H9 (cell line): ENCODE measurements at regions not wholly inside any gene's neighbourhood (a gene's known extent, or its start where the extent isn't known, plus 50 kb on each side); places are given as distances from the start of the nearest gene placed in this dataset.

ENCODE experiments used
- DNase-seq: peaks from one replicate; pipeline ENCODE4 v3.0.0-alpha.2; 2017
- H2AFZ ChIP-seq: one replicate; pipeline ENCODE4 v1.6.1; 2013; ENCODE audit warnings: mild to moderate bottlenecking, low read length, control low read depth, moderate library complexity
- H2AK5ac ChIP-seq: 2 replicates; pipeline ENCODE4 v1.6.1; 2013; ENCODE audit warnings: low read length, control low read depth, mixed read lengths; ENCODE audit not compliant: insufficient read length
- H2BK120ac ChIP-seq: one replicate; pipeline ENCODE4 v1.6.1; 2013; ENCODE audit warnings: low read depth, mild to moderate bottlenecking, low read length, control low read depth, inconsistent platforms; ENCODE audit not compliant: poor library complexity, severe bottlenecking
- H2BK12ac ChIP-seq: 2 replicates; pipeline ENCODE4 v1.6.1; 2013; ENCODE audit warnings: low read length, control low read depth, mixed read lengths, low read depth; ENCODE audit not compliant: insufficient read length
- H2BK15ac ChIP-seq: 2 replicates; pipeline ENCODE4 v1.6.1; 2013; ENCODE audit warnings: low read depth, low read length, control low read depth
- H2BK20ac ChIP-seq: one replicate; pipeline ENCODE4 v1.6.1; 2013; ENCODE audit warnings: low read depth, mild to moderate bottlenecking, low read length, control low read depth, inconsistent platforms; ENCODE audit not compliant: poor library complexity, severe bottlenecking
- H2BK5ac ChIP-seq: 2 replicates; pipeline ENCODE4 v1.6.1; 2013; ENCODE audit warnings: low read length, control low read depth, mixed read lengths; ENCODE audit not compliant: insufficient read length
- H3K14ac ChIP-seq: 2 replicates; pipeline ENCODE4 v1.6.1; 2013; ENCODE audit warnings: low read length, control low read depth; ENCODE audit not compliant: insufficient read depth
- H3K18ac ChIP-seq: 2 replicates; pipeline ENCODE4 v1.6.1; 2013; ENCODE audit warnings: low read depth, mild to moderate bottlenecking, mixed read lengths, low read length, control low read depth; ENCODE audit not compliant: insufficient read length
- H3K23ac ChIP-seq: 2 replicates; pipeline ENCODE4 v1.6.1; 2013; ENCODE audit warnings: low read length, control low read depth, mixed read lengths, low read depth; ENCODE audit not compliant: insufficient read length
- H3K23me2 ChIP-seq: 2 replicates; pipeline ENCODE4 v1.6.1; 2013; ENCODE audit warnings: low read depth, mild to moderate bottlenecking, mixed read lengths, low read length, control low read depth; ENCODE audit not compliant: insufficient read length, poor library complexity, severe bottlenecking
- H3K27ac ChIP-seq: 2 replicates; pipeline ENCODE4 v1.5.1; 2013; ENCODE audit warnings: low read length, control low read depth, mixed read lengths, low read depth; ENCODE audit not compliant: insufficient read length
- H3K27me3 ChIP-seq: 2 replicates; pipeline ENCODE4 v1.6.1; 2013; ENCODE audit warnings: low read length, control low read depth, inconsistent platforms; ENCODE audit not compliant: insufficient read depth
- H3K4ac ChIP-seq: 2 replicates; pipeline ENCODE4 v1.6.1; 2013; ENCODE audit warnings: low read depth, mild to moderate bottlenecking, control low read depth, inconsistent platforms, low read length, moderate library complexity
- H3K4me1 ChIP-seq: 2 replicates; pipeline ENCODE4 v1.6.1; 2013; ENCODE audit warnings: low read length, control low read depth, inconsistent platforms; ENCODE audit not compliant: insufficient read depth
- H3K4me2 ChIP-seq: 2 replicates; pipeline ENCODE4 v1.6.1; 2013; ENCODE audit warnings: low read length, control low read depth, mixed read lengths; ENCODE audit not compliant: insufficient read length, insufficient read depth
- H3K56ac ChIP-seq: 2 replicates; pipeline ENCODE4 v1.6.1; 2013; ENCODE audit warnings: low read depth, mild to moderate bottlenecking, mixed read lengths, low read length, control low read depth; ENCODE audit not compliant: insufficient read length
- H3K79me1 ChIP-seq: 2 replicates; pipeline ENCODE4 v1.6.1; 2013; ENCODE audit warnings: low read depth, mild to moderate bottlenecking, moderate library complexity, low read length, control low read depth, inconsistent platforms; ENCODE audit not compliant: insufficient read depth, poor library complexity, severe bottlenecking
- H3K79me2 ChIP-seq: 2 replicates; pipeline ENCODE4 v1.6.1; 2013; ENCODE audit warnings: low read length, control low read depth, inconsistent platforms; ENCODE audit not compliant: insufficient read depth
- H3K9ac ChIP-seq: 2 replicates; pipeline ENCODE4 v1.6.1; 2013; ENCODE audit warnings: low read length, control low read depth, mixed read lengths; ENCODE audit not compliant: insufficient read length; ENCODE audit errors: extremely low read depth
- H3K9me3 ChIP-seq: one replicate; pipeline ENCODE4 v1.6.1; 2013; ENCODE audit warnings: low read depth, low read length, inconsistent platforms; ENCODE audit not compliant: control insufficient read depth
- H3T11ph ChIP-seq: one replicate; pipeline ENCODE4 v1.6.1; 2013; ENCODE audit warnings: mild to moderate bottlenecking, low read length, control low read depth, inconsistent platforms
- H4K20me1 ChIP-seq: one replicate; pipeline ENCODE4 v1.6.1; 2013; ENCODE audit not compliant: control insufficient read depth, insufficient read length, insufficient read depth
- H4K5ac ChIP-seq: 2 replicates; pipeline ENCODE4 v1.6.1; 2013; ENCODE audit warnings: low read depth, mild to moderate bottlenecking, mixed read lengths, low read length, control low read depth; ENCODE audit not compliant: insufficient read length
- H4K8ac ChIP-seq: replicated peaks from 2 replicates; pipeline ENCODE4 v1.6.1; 2013; ENCODE audit warnings: low read length, control low read depth, mixed read lengths, low read depth; ENCODE audit not compliant: insufficient read length
- H4K91ac ChIP-seq: 2 replicates; pipeline ENCODE4 v1.6.1; 2013; ENCODE audit warnings: low read depth, mild to moderate bottlenecking, moderate library complexity, mixed read lengths, low read length, control low read depth; ENCODE audit not compliant: insufficient read length
- H3K27ac Mint-ChIP-seq, 3 experiments: 2 replicates in 2 of 3; 3 replicates in 1 of 3; pipeline ENCODE4 v1.8.0; 2020 to 2021; ENCODE audit warnings: mixed read lengths in 3 of 3, mild to moderate bottlenecking in 1 of 3, moderate library complexity in 1 of 3
- H3K27me3 Mint-ChIP-seq: 2 replicates; pipeline ENCODE4 v1.8.0; 2021; ENCODE audit warnings: low read depth, mild to moderate bottlenecking, moderate library complexity, mixed read lengths
- H3K36me3 Mint-ChIP-seq, 3 experiments: 2 replicates in 2 of 3; 3 replicates in 1 of 3; pipeline ENCODE4 v1.8.0; 2020 to 2021; ENCODE audit warnings: low read depth in 3 of 3, mixed read lengths in 3 of 3; ENCODE audit not compliant: insufficient read depth in 1 of 3
- H3K4me1 Mint-ChIP-seq, 2 experiments: 2 replicates each; pipeline ENCODE4 v1.8.0; 2020; ENCODE audit warnings: mixed read lengths in 2 of 2
- H3K4me3 Mint-ChIP-seq, 2 experiments: 2 replicates in 1 of 2; 3 replicates in 1 of 2; pipeline ENCODE4 v1.8.0; 2020 to 2021; ENCODE audit warnings: mild to moderate bottlenecking in 2 of 2, mixed read lengths in 2 of 2, moderate library complexity in 1 of 2
- H3K9me3 Mint-ChIP-seq, 2 experiments: 2 replicates in 1 of 2; 3 replicates in 1 of 2; pipeline ENCODE4 v1.8.0; 2020; ENCODE audit warnings: mild to moderate bottlenecking in 2 of 2, mixed read lengths in 2 of 2, moderate library complexity in 1 of 2
- CTCF ChIP-seq: fragments of 200-600 bp; sonication (generic); conservative IDR thresholded peaks from 3 replicates; pipeline ENCODE4 v1.8.0; 2021; ENCODE audit warnings: antibody characterized with exemption, mild to moderate bottlenecking
- WGBS: extraction: QIAGEN DNeasy Blood & Tissue Kit; methylation state at CpG from one replicate; pipeline ENCODE4 v1.1.7; 2013; ENCODE audit warnings: missing lambda C conversion rate, low lambda C conversion rate, mixed read lengths; ENCODE audit not compliant: insufficient read length; ENCODE audit errors: extremely low coverage; 5-methylcytosine and 5-hydroxymethylcytosine counted together

- peaks cover 3% of the 10 kb centered on the region; the same call in 1 of the 2 replicates for H3K4me1 ChIP-seq
- H2BK5ac ChIP-seq = no peak overlapping the region
- H4K20me1 ChIP-seq = no peaks in the 10 kb centered on the region
- no CpG with 5 or more reads among the region's 3 CpGs for WGBS
- H3K27ac Mint-ChIP-seq = no peak overlapping the region
- H3K79me2 ChIP-seq = no peaks in the 10 kb centered on the region
- H3K4ac ChIP-seq = no peak overlapping the region
- no peak overlapping the region for H3K18ac ChIP-seq
- H2BK12ac ChIP-seq = no peak overlapping the region
- H4K5ac ChIP-seq = no peak overlapping the region
- peak; percentile 61 for DNase-seq
- H3K56ac ChIP-seq = no peak overlapping the region
- no peak overlapping the region for H2AK5ac ChIP-seq
- H3K9me3 Mint-ChIP-seq = no peaks in the 10 kb centered on the region
- no peak overlapping the region for H4K8ac ChIP-seq
- peaks cover 2% of the 10 kb centered on the region; the same call in 1 of the 2 replicates for H3K27me3 Mint-ChIP-seq
- H2BK20ac ChIP-seq = no peak overlapping the region
- H3K27ac ChIP-seq = no peak overlapping the region
- peak overlapping the region in 1 of 2 experiments; percentile 15; a peak in 2 of 5 replicates for H3K4me3 Mint-ChIP-seq
- TF ChIP-seq CTCF = no peak
- peak overlapping the region; percentile 43 for H3K4me2 ChIP-seq
- no peak overlapping the region for H4K91ac ChIP-seq
- H2AFZ ChIP-seq = no peak overlapping the region
- H3K36me3 Mint-ChIP-seq = no peaks in the 10 kb centered on the region
- H2BK15ac ChIP-seq = no peak overlapping the region
- no peak overlapping the region for H3T11ph ChIP-seq
- no peak overlapping the region for H3K9ac ChIP-seq
- no peak overlapping the region for H3K14ac ChIP-seq
- no peak overlapping the region for H2BK120ac ChIP-seq
- H3K4me1 Mint-ChIP-seq = peaks cover 19 to 22% of the 10 kb centered on the region in 2 experiments
- no peak overlapping the region for H3K23ac ChIP-seq
- no peaks in the 10 kb centered on the region for H3K27me3 ChIP-seq
- no peaks in the 10 kb centered on the region for H3K79me1 ChIP-seq
- H3K23me2 ChIP-seq = no peaks in the 10 kb centered on the region
- no peaks in the 10 kb centered on the region for H3K9me3 ChIP-seq
Measured at GRCh38 chr13:44649104-44649428, 72.9 kb upstream of the TSC22D1 start.
